ENCODE measurements at regions not wholly inside any gene's neighbourhood (a gene's known extent, or its start where the extent isn't known, plus 50 kb on each side); places are given as distances from the start of the nearest gene placed in this dataset.

GRCh38 chr2:14569294-14569693, 63.2 kb upstream of the LRATD1 start:
- TF ChIP-seq CTCF (IDR thresholded peaks at IDR 0.05; ENCODE audit: extremely low read depth in 1 of 2, insufficient read depth in 1 of 2, low read depth in 1 of 2, low read length in 2 of 2) = no peak
- no peak for TF ChIP-seq EZH2 (IDR thresholded peaks at IDR 0.05; ENCODE audit: borderline replicate concordance, low read depth, low read length, severe bottlenecking)
- no peak for TF ChIP-seq MAX (IDR thresholded peaks at IDR 0.05; ENCODE audit: insufficient read depth, insufficient read length)
- TF ChIP-seq POLR2A (IDR thresholded peaks at IDR 0.05; ENCODE audit: low read depth, low read length) = no peak
- TF ChIP-seq POLR2AphosphoS5 (IDR thresholded peaks at IDR 0.05; ENCODE audit: insufficient read depth, low read depth, low read length) = no peak
- TF ChIP-seq JUN (IDR thresholded peaks at IDR 0.05; ENCODE audit: borderline replicate concordance, insufficient read depth, insufficient read length, low read depth) = no peak
- no peak for TF ChIP-seq GATA2 (IDR thresholded peaks at IDR 0.05; ENCODE audit: insufficient read depth, insufficient read length, low read depth, low read length)

Data from endothelial cell of umbilical vein (primary cell).